ENCODE measurements at regions not wholly inside any gene's neighbourhood (a gene's known extent, or its start where the extent isn't known, plus 50 kb on each side); places are given as distances from the start of the nearest gene placed in this dataset.
"Not testable (repeated sequence)": the region's sequence is repeated elsewhere in the genome, so short reads cannot be mapped to it uniquely, and the experiment has no call there.

GRCh38 chr11:106152013-106152412 lies 74.6 kb downstream of the AASDHPPT start:
- in situ Hi-C loops (cut with HindIII; ENCODE audit: low pct_unique_long_range_greater_than_20kb, low sequenced_read_pairs): no loop called here
- no peak for DNase-seq (ENCODE audit: low read depth, low spot score)

- peak; percentile 73 for DNase-seq (ENCODE audit: low read depth, low spot score)
- in situ Hi-C loops (cut with HindIII; ENCODE audit: low pct_unique_long_range_greater_than_20kb, low sequenced_read_pairs): no loop called here
Measured at GRCh38 chr11:106152824-106153223, 75.4 kb downstream of the AASDHPPT start.

GRCh38 chr11:106156290-106156937 lies 79.0 kb downstream of the AASDHPPT start:
- in situ Hi-C loops (cut with HindIII; ENCODE audit: low pct_unique_long_range_greater_than_20kb, low sequenced_read_pairs): no loop called here
- DNase-seq (ENCODE audit: low read depth, low spot score): peak; percentile 64

- no peak for DNase-seq (ENCODE audit: low read depth, low spot score)
- in situ Hi-C loops (cut with HindIII; ENCODE audit: low pct_unique_long_range_greater_than_20kb, low sequenced_read_pairs): no loop called here
Measured at GRCh38 chr11:106158406-106158805, 80.9 kb downstream of the AASDHPPT start.

GRCh38 chr11:106159836-106160235 lies 82.4 kb downstream of the AASDHPPT start:
- in situ Hi-C loops (cut with HindIII; ENCODE audit: low pct_unique_long_range_greater_than_20kb, low sequenced_read_pairs): no loop called here
- DNase-seq (ENCODE audit: low read depth, low spot score): no peak

- in situ Hi-C loops (cut with HindIII; ENCODE audit: low pct_unique_long_range_greater_than_20kb, low sequenced_read_pairs): no loop called here
- no peak for DNase-seq (ENCODE audit: low read depth, low spot score)
Measured at GRCh38 chr11:106160494-106160893, 83.0 kb downstream of the AASDHPPT start.

- in situ Hi-C loops (cut with HindIII; ENCODE audit: low pct_unique_long_range_greater_than_20kb, low sequenced_read_pairs): no loop called here
- DNase-seq (ENCODE audit: low read depth, low spot score): no peak
Measured at GRCh38 chr11:106161775-106162634, 84.5 kb downstream of the AASDHPPT start.

- in situ Hi-C loops (cut with HindIII; ENCODE audit: low pct_unique_long_range_greater_than_20kb, low sequenced_read_pairs): no loop called here
- DNase-seq (ENCODE audit: low read depth, low spot score): no peak
Measured at GRCh38 chr11:106167085-106167484, 89.6 kb downstream of the AASDHPPT start.

- in situ Hi-C loops (cut with HindIII; ENCODE audit: low pct_unique_long_range_greater_than_20kb, low sequenced_read_pairs): no loop called here
- no peak for DNase-seq (ENCODE audit: low read depth, low spot score)
Measured at GRCh38 chr11:106172386-106172991, 95.0 kb downstream of the AASDHPPT start.

- in situ Hi-C loops (cut with HindIII; ENCODE audit: low pct_unique_long_range_greater_than_20kb, low sequenced_read_pairs): no loop called here
- DNase-seq (ENCODE audit: low read depth, low spot score): no peak
Measured at GRCh38 chr11:106173291-106173690, 95.8 kb downstream of the AASDHPPT start.

GRCh38 chr11:106174003-106174402 lies 96.5 kb downstream of the AASDHPPT start:
- DNase-seq (ENCODE audit: low read depth, low spot score); in situ Hi-C loops (cut with HindIII; ENCODE audit: low pct_unique_long_range_greater_than_20kb, low sequenced_read_pairs): not testable (repeated sequence)

- no peak for DNase-seq (ENCODE audit: low read depth, low spot score)
- in situ Hi-C loops (cut with HindIII; ENCODE audit: low pct_unique_long_range_greater_than_20kb, low sequenced_read_pairs): no loop called here
Measured at GRCh38 chr11:106176817-106177216, 99.4 kb downstream of the AASDHPPT start.

- in situ Hi-C loops (cut with HindIII; ENCODE audit: low pct_unique_long_range_greater_than_20kb, low sequenced_read_pairs): no loop called here
- DNase-seq (ENCODE audit: low read depth, low spot score): no peak
Measured at GRCh38 chr11:106177311-106177710, 99.8 kb downstream of the AASDHPPT start.

GRCh38 chr11:106178361-106178760 lies 100.9 kb downstream of the AASDHPPT start:
- no peak for DNase-seq (ENCODE audit: low read depth, low spot score)
- in situ Hi-C loops (cut with HindIII; ENCODE audit: low pct_unique_long_range_greater_than_20kb, low sequenced_read_pairs): no loop called here

GRCh38 chr11:106179048-106179447 lies 101.6 kb downstream of the AASDHPPT start:
- in situ Hi-C loops (cut with HindIII; ENCODE audit: low pct_unique_long_range_greater_than_20kb, low sequenced_read_pairs): no loop called here
- DNase-seq (ENCODE audit: low read depth, low spot score): no peak

- in situ Hi-C loops (cut with HindIII; ENCODE audit: low pct_unique_long_range_greater_than_20kb, low sequenced_read_pairs): no loop called here
- DNase-seq (ENCODE audit: low read depth, low spot score): peak; percentile 13
Measured at GRCh38 chr11:106186630-106187029, 109.2 kb downstream of the AASDHPPT start.

- in situ Hi-C loops (cut with HindIII; ENCODE audit: low pct_unique_long_range_greater_than_20kb, low sequenced_read_pairs): no loop called here
- DNase-seq (ENCODE audit: low read depth, low spot score): no peak
Measured at GRCh38 chr11:106187860-106188456, 110.5 kb downstream of the AASDHPPT start.

GRCh38 chr11:106193956-106194355 lies 116.5 kb downstream of the AASDHPPT start:
- DNase-seq (ENCODE audit: low read depth, low spot score): no peak
- in situ Hi-C loops (cut with HindIII; ENCODE audit: low pct_unique_long_range_greater_than_20kb, low sequenced_read_pairs): no loop called here
